SK-N-SH (cell line): ENCODE measurements at regions not wholly inside any gene's neighbourhood (a gene's known extent, or its start where the extent isn't known, plus 50 kb on each side); places are given as distances from the start of the nearest gene placed in this dataset.

Source experiments
- CTCF ChIA-PET: fragments of 300-600, 350-600 bp; formaldehyde crosslinking; extraction: SDS; loops from one replicate; lab custom pipeline; 2021; lab: Yijun Ruan, JAX
- POLR2A ChIA-PET: fragments of 350-600 bp; sonication (Branson Sonifier 250); formaldehyde crosslinking; extraction: SDS; loops from one replicate; lab custom pipeline; 2020; ENCODE audit warnings: antibody characterized with exemption, inconsistent platforms; lab: Yijun Ruan, JAX
- DNase-seq: peaks from one replicate; pipeline ENCODE4 v3.0.0; 2012
- H2AFZ ChIP-seq: fragments of 200-600 bp; sonication (generic); 2 replicates; pipeline ENCODE4 v1.8.1; 2016; ENCODE audit warnings: antibody characterized with exemption, mild to moderate bottlenecking, low read depth
- H3F3A ChIP-seq: fragments of 200-600 bp; sonication (generic); replicated peaks from 2 replicates; pipeline ENCODE3; 2016; ENCODE audit warnings: antibody characterized with exemption, mild to moderate bottlenecking; ENCODE audit not compliant: insufficient read depth
- H3K27ac ChIP-seq, 2 experiments: fragments of 200-500 bp in 1 of 2; fragments of 200-600 bp in 1 of 2; sonication (Bioruptor generic) in 1 of 2; sonication (generic), shearing (Covaris generic) in 1 of 2; 2 replicates each; pipeline versions ENCODE4 v1.5.1 to v1.6.1; 2014 to 2016; ENCODE audit warnings: low read depth in 2 of 2, inconsistent platforms in 1 of 2, low read length in 1 of 2, mild to moderate bottlenecking in 1 of 2, mixed read lengths in 1 of 2
- H3K27me3 ChIP-seq: fragments of 200-600 bp; sonication (generic), shearing (Covaris generic); 2 replicates; pipeline ENCODE4 v1.6.1; 2016; ENCODE audit warnings: mixed run types; ENCODE audit not compliant: insufficient read depth
- H3K36me3 ChIP-seq, 2 experiments: fragments of 200-500 bp in 1 of 2; fragments of 200-600 bp in 1 of 2; sonication (Bioruptor generic) in 1 of 2; sonication (generic) in 1 of 2; replicated peaks in 1 of 2; 2 replicates each; pipeline versions ENCODE3 to v1.5.1; 2014 to 2016; ENCODE audit warnings: low read length in 1 of 2, mild to moderate bottlenecking in 1 of 2; ENCODE audit not compliant: insufficient read depth in 2 of 2, control insufficient read depth in 1 of 2
- H3K4me1 ChIP-seq, 2 experiments: fragments of 200-500 bp in 1 of 2; fragments of 200-600 bp in 1 of 2; sonication (Bioruptor generic) in 1 of 2; sonication (generic), shearing (Covaris generic) in 1 of 2; 2 replicates each; pipeline versions ENCODE4 v1.5.1 to v1.6.1; 2014 to 2016; ENCODE audit warnings: low read depth in 1 of 2, low read length in 1 of 2, mixed run types in 1 of 2; ENCODE audit not compliant: insufficient read depth in 2 of 2, control insufficient read depth in 1 of 2
- H3K4me2 ChIP-seq: fragments of 200-600 bp; sonication (generic), shearing (Covaris generic); 2 replicates; pipeline ENCODE4 v1.6.1; 2017; ENCODE audit warnings: mixed run types
- H3K4me3 ChIP-seq, 2 experiments: fragments of 200-500 bp in 1 of 2; fragments of 200-600 bp in 1 of 2; sonication (Bioruptor generic) in 1 of 2; sonication (generic), shearing (Covaris generic) in 1 of 2; 2 replicates each; pipeline versions ENCODE4 v1.5.1 to v1.8.1; 2014 to 2016; ENCODE audit warnings: low read depth in 2 of 2, inconsistent platforms in 1 of 2, low read length in 1 of 2, mild to moderate bottlenecking in 1 of 2, mixed read lengths in 1 of 2, moderate library complexity in 1 of 2
- H3K79me2 ChIP-seq: fragments of 200-600 bp; sonication (generic); 2 replicates; pipeline ENCODE4 v1.8.1; 2017; ENCODE audit warnings: mild to moderate bottlenecking; ENCODE audit not compliant: insufficient read depth
- H3K9ac ChIP-seq: fragments of 200-600 bp; sonication (generic); 2 replicates; pipeline ENCODE4 v1.6.1; 2017; ENCODE audit warnings: mixed run types
- H3K9me2 ChIP-seq: fragments of 200-600 bp; sonication (generic); 2 replicates; pipeline ENCODE4 v1.6.1; 2017; ENCODE audit warnings: mixed run types
- H3K9me3 ChIP-seq: fragments of 200-600 bp; sonication (generic); 2 replicates; pipeline ENCODE4 v1.6.1; 2017; ENCODE audit warnings: mixed run types, mild to moderate bottlenecking, moderate library complexity
- H4K20me1 ChIP-seq: fragments of 200-600 bp; sonication (generic); 2 replicates; pipeline ENCODE4 v1.6.1; 2017; ENCODE audit warnings: mild to moderate bottlenecking, mixed run types; ENCODE audit not compliant: insufficient read depth
- EP300 ChIP-seq, 2 experiments: IDR thresholded peaks; 2 replicates each; pipeline versions ENCODE4 v1.4.0 to v1.6.1; 2012; ENCODE audit warnings: borderline replicate concordance in 1 of 2, low read depth in 1 of 2, low read length in 1 of 2
- EZH2phosphoT487 ChIP-seq: fragments of 200-600 bp; sonication (generic); IDR thresholded peaks from 2 replicates; pipeline ENCODE4 v1.6.1; 2017; ENCODE audit warnings: low read depth, mixed run types, mild to moderate bottlenecking, antibody characterized with exemption, moderate library complexity, borderline replicate concordance
- FOSL2 ChIP-seq: IDR thresholded peaks from 2 replicates; pipeline ENCODE4 v1.4.0; 2012; ENCODE audit warnings: low read depth, mild to moderate bottlenecking, moderate library complexity, borderline replicate concordance
- MXI1 ChIP-seq: IDR thresholded peaks from 2 replicates; pipeline ENCODE4 v1.6.1; 2012; ENCODE audit warnings: mild to moderate bottlenecking, low read depth, low read length, improper control_type of control experiment
- NRF1 ChIP-seq: IDR thresholded peaks from 2 replicates; pipeline ENCODE4 v1.6.1; 2012; ENCODE audit warnings: low read depth, mild to moderate bottlenecking, low read length
- RFX5 ChIP-seq: IDR thresholded peaks from 2 replicates; pipeline ENCODE4 v1.6.1; 2012; ENCODE audit warnings: mild to moderate bottlenecking, improper control_type of control experiment, low read length
- TAF1 ChIP-seq: IDR thresholded peaks from 2 replicates; pipeline ENCODE4 v1.6.1; 2012; ENCODE audit warnings: low read depth, mild to moderate bottlenecking, low read length, moderate library complexity, borderline replicate concordance
- TEAD4 ChIP-seq: IDR thresholded peaks from 2 replicates; pipeline ENCODE4 v1.4.0; 2012; ENCODE audit warnings: mild to moderate bottlenecking, borderline replicate concordance; ENCODE audit not compliant: insufficient read depth
- WGBS: methylation state at CpG from one replicate; pipeline ENCODE4 v1.1.6; 2017; ENCODE audit warnings: low lambda C conversion rate; 5-methylcytosine and 5-hydroxymethylcytosine counted together
- TF ChIP-seq, protein P1 (sequence below): IDR thresholded peaks from 2 replicates; pipeline ENCODE4 v1.4.0; 2012; ENCODE audit warnings: low read depth
- TF ChIP-seq, protein P2 (sequence below): IDR thresholded peaks from 2 replicates; pipeline ENCODE4; 2012

DNA sequence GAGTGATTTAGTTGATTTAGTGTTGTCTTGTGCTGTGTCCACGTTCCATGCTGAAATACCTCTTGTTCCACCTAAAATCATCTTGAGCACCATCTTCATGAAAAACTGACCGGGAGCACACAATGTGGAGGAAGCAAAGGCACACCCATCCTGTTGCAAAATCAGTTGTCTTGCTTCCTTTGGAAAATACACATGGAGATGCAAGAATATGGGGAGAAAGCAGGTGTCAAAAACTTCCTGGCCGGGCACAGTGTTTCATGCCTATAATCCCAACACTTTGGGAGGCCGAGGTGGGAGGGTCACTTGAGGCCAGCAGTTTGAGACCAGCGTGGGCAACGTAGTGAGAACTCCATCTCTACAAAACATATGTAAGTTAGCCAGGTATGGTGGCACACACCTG is 151.1 kb downstream of the C11orf91 start:
- Histone ChIP-seq H3K4me1 (peaks cover 5 to 34% of the 10 kb centered on the region in 2 experiments; a peak in 3 of 4 replicates), H3K9me2 (no peaks in the 10 kb centered on the region), H3K27ac (no peak overlapping the region), H3K36me3 (peaks cover 3 to 70% of the 10 kb centered on the region in 2 experiments), H3K4me3 (no peak overlapping the region), H3K9ac (no peak overlapping the region), H4K20me1 (no peaks in the 10 kb centered on the region), H3K4me2 (no peak overlapping the region), H3K79me2 (peaks cover 67% of the 10 kb centered on the region), H3K9me3 (no peaks in the 10 kb centered on the region), H2AFZ (no peak overlapping the region), H3F3A (peaks cover 32% of the 10 kb centered on the region), H3K27me3 (no peaks in the 10 kb centered on the region)
- no peak for DNase-seq
- ChIA-PET CTCF (no interaction called here), POLR2A (no interaction called here)
- 92% methylated on average over 6 of the region's 6 CpGs for WGBS
- TF ChIP-seq RFX5 (no peak), TAF1 (no peak), MXI1 (no peak), NRF1 (no peak)

GRCh38 chr11:33545931-33546330 is 154.7 kb downstream of the C11orf91 start:
- Histone ChIP-seq H3K4me2 (peak overlapping the region; percentile 58), H3K27ac (peak overlapping the region; percentile 64 to 76; a peak in 3 of 4 replicates), H3K9ac (peak overlapping the region; percentile 34; the same call in 1 of the 2 replicates), H3K4me1 (peaks cover under 1 to 31% of the 10 kb centered on the region in 2 experiments; a peak in 3 of 4 replicates), H3K9me3 (no peaks in the 10 kb centered on the region), H3K9me2 (no peaks in the 10 kb centered on the region), H3F3A (peaks cover 8% of the 10 kb centered on the region), H3K27me3 (no peaks in the 10 kb centered on the region), H3K36me3 (peaks cover 4 to 55% of the 10 kb centered on the region in 2 experiments), H2AFZ (no peak overlapping the region), H3K4me3 (no peak overlapping the region), H3K79me2 (peaks cover 86% of the 10 kb centered on the region), H4K20me1 (no peaks in the 10 kb centered on the region)
- TF ChIP-seq EP300 (IDR thresholded peaks at IDR 0.05; ENCODE audit: borderline replicate concordance in 1 of 2, low read depth in 1 of 2, low read length in 1 of 2) (peak in 1 of 2 experiments; percentile 6; a peak in 1 of 4 replicates), EZH2phosphoT487 (no peak), NRF1 (no peak), TEAD4 (no peak)
- TF ChIP-seq, protein P1, sequence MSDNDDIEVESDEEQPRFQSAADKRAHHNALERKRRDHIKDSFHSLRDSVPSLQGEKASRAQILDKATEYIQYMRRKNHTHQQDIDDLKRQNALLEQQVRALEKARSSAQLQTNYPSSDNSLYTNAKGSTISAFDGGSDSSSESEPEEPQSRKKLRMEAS = no peak
- no peak for DNase-seq
- ChIA-PET CTCF (no interaction called here), POLR2A (no interaction called here)

GRCh38 chr11:33544593-33545373 is 155.8 kb downstream of the C11orf91 start:
- Histone ChIP-seq H4K20me1 (no peaks in the 10 kb centered on the region), H3F3A (peaks cover 11% of the 10 kb centered on the region), H3K36me3 (peaks cover 4 to 47% of the 10 kb centered on the region in 2 experiments), H3K9ac (0 out of 2 replicates have a peak overlapping the region, but pooled peaks have one; percentile 3), H3K4me2 (peak overlapping the region; percentile 58; the same call in 1 of the 2 replicates), H3K4me3 (no peak overlapping the region)
- DNase-seq = no peak
- WGBS = 89% methylated on average over 14 of the region's 17 CpGs
- TF ChIP-seq, protein P2, sequence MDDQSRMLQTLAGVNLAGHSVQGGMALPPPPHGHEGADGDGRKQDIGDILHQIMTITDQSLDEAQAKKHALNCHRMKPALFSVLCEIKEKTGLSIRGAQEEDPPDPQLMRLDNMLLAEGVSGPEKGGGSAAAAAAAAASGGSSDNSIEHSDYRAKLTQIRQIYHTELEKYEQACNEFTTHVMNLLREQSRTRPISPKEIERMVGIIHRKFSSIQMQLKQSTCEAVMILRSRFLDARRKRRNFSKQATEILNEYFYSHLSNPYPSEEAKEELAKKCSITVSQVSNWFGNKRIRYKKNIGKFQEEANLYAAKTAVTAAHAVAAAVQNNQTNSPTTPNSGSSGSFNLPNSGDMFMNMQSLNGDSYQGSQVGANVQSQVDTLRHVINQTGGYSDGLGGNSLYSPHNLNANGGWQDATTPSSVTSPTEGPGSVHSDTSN = peak; percentile 67
- no peak for TF ChIP-seq FOSL2
- TF ChIP-seq, all 33 proteins: peak for 1
- Histone ChIP-seq H3K27ac (peak overlapping the region in 1 of 2 experiments; percentile 76; a peak in 2 of 4 replicates), H2AFZ (no peak overlapping the region), H3K27me3 (no peaks in the 10 kb centered on the region), H3K4me1 (peaks cover 0 to 27% of the 10 kb centered on the region in 2 experiments; a peak in 2 of 4 replicates), H3K9me3 (no peaks in the 10 kb centered on the region), H3K9me2 (no peaks in the 10 kb centered on the region), H3K79me2 (peaks cover 89% of the 10 kb centered on the region)
- ChIA-PET CTCF (no interaction called here), POLR2A (no interaction called here)
